WTC11 (cell line): ENCODE measurements at regions not wholly inside any gene's neighbourhood (a gene's known extent, or its start where the extent isn't known, plus 50 kb on each side); places are given as distances from the start of the nearest gene placed in this dataset.

ENCODE experiments used
- ATAC-seq: fragments of 200-7000 bp; cut with Tn5 transposase; 2 replicates; pipeline ENCODE4 v1.10.0; 2021; ENCODE audit warnings: mild to moderate bottlenecking, moderate library complexity
- CTCF ChIA-PET: fragments of 300-600 bp; sonication (Branson Sonifier 250); formaldehyde crosslinking; loops from one replicate; lab custom pipeline; 2021; ENCODE audit warnings: antibody characterized with exemption; lab: Charles Lee
- POLR2A ChIA-PET: fragments of 350-600 bp; sonication (Branson Sonifier 250); formaldehyde crosslinking; loops from one replicate; lab custom pipeline; 2021; ENCODE audit warnings: antibody characterized with exemption; lab: Charles Lee
- DNase-seq: peaks from one replicate; pipeline ENCODE4 v3.0.0; 2021; ENCODE audit warnings: low spot score
- H3K27ac Mint-ChIP-seq: 2 replicates; pipeline ENCODE4 v1.8.0; 2021; ENCODE audit warnings: mixed read lengths
- H3K27me3 Mint-ChIP-seq: 2 replicates; pipeline ENCODE4 v1.8.0; 2021; ENCODE audit warnings: low read depth, mild to moderate bottlenecking, moderate library complexity, mixed read lengths
- H3K36me3 Mint-ChIP-seq: 2 replicates; pipeline ENCODE4 v1.8.0; 2021; ENCODE audit warnings: mixed read lengths
- H3K4me1 Mint-ChIP-seq: 2 replicates; pipeline ENCODE4 v1.8.0; 2022; ENCODE audit warnings: mixed read lengths
- H3K4me3 Mint-ChIP-seq: 2 replicates; pipeline ENCODE4 v1.8.0; 2021; ENCODE audit warnings: mild to moderate bottlenecking, moderate library complexity, mixed read lengths
- H3K9me3 Mint-ChIP-seq: 2 replicates; pipeline ENCODE4 v1.8.0; 2021; ENCODE audit warnings: mixed read lengths
- ATF6 ChIP-seq: sonication (generic); formaldehyde crosslinking; IDR thresholded peaks from 2 replicates; pipeline ENCODE4 v1.8.1; 2023; ENCODE audit warnings: mild to moderate bottlenecking, missing genetic modification reagents
- CDX4 ChIP-seq: fragments of 250-450 bp; sonication (Bioruptor Pico); IDR thresholded peaks from 2 replicates; pipeline ENCODE4 v1.9.0; 2021; ENCODE audit warnings: moderate library complexity, mild to moderate bottlenecking, inconsistent platforms, borderline replicate concordance
- CREB1 ChIP-seq: sonication (generic); formaldehyde crosslinking; IDR thresholded peaks from 2 replicates; pipeline ENCODE4 v1.8.0; 2023; ENCODE audit warnings: mild to moderate bottlenecking, missing genetic modification reagents
- CREM ChIP-seq: sonication (generic); formaldehyde crosslinking; IDR thresholded peaks from 2 replicates; pipeline ENCODE4 v1.8.1; 2022; ENCODE audit warnings: mild to moderate bottlenecking, missing genetic modification reagents, moderate library complexity
- CTCF ChIP-seq: fragments of 200-600 bp; IDR thresholded peaks from 2 replicates; pipeline ENCODE4 v1.8.0; 2022; ENCODE audit warnings: antibody characterized with exemption
- ETV6 ChIP-seq: sonication (generic); formaldehyde crosslinking; IDR thresholded peaks from 2 replicates; pipeline ENCODE4 v1.8.1; 2022; ENCODE audit warnings: mild to moderate bottlenecking, missing genetic modification reagents
- FOXK1 ChIP-seq: sonication (generic); formaldehyde crosslinking; IDR thresholded peaks from 2 replicates; pipeline ENCODE4 v1.8.0; 2022; ENCODE audit warnings: mild to moderate bottlenecking, moderate library complexity, missing genetic modification reagents
- GRHL2 ChIP-seq: fragments of 250-450 bp; sonication (Bioruptor Pico); IDR thresholded peaks from 2 replicates; pipeline ENCODE4 v1.8.0; 2022; ENCODE audit warnings: mild to moderate bottlenecking, moderate library complexity; ENCODE audit not compliant: insufficient replicate concordance, severe bottlenecking
- HMGA2 ChIP-seq: fragments of 250-450 bp; sonication (Bioruptor Pico); IDR thresholded peaks from 2 replicates; pipeline ENCODE4 v1.4.0; 2021; ENCODE audit warnings: mild to moderate bottlenecking, moderate library complexity
- JAZF1 ChIP-seq: fragments of 250-450 bp; sonication (Bioruptor Pico); IDR thresholded peaks from 2 replicates; pipeline ENCODE4 v1.9.0; 2021; ENCODE audit warnings: moderate library complexity, mild to moderate bottlenecking, inconsistent platforms
- PREB ChIP-seq: sonication (generic); formaldehyde crosslinking; IDR thresholded peaks from 2 replicates; pipeline ENCODE4 v1.8.1; 2022; ENCODE audit warnings: mild to moderate bottlenecking, missing genetic modification reagents, moderate library complexity, borderline replicate concordance
- RELA ChIP-seq: sonication (generic); formaldehyde crosslinking; IDR thresholded peaks from 2 replicates; pipeline ENCODE4 v1.8.1; 2022; ENCODE audit warnings: missing genetic modification reagents, mild to moderate bottlenecking, borderline replicate concordance
- SMAD3 ChIP-seq: sonication (generic); formaldehyde crosslinking; IDR thresholded peaks from 2 replicates; pipeline ENCODE4 v1.8.0; 2022; ENCODE audit warnings: missing genetic modification reagents, mild to moderate bottlenecking, borderline replicate concordance
- TEAD4 ChIP-seq: sonication (generic); formaldehyde crosslinking; IDR thresholded peaks from 2 replicates; pipeline ENCODE4 v1.8.0; 2022; ENCODE audit warnings: mild to moderate bottlenecking, missing genetic modification reagents
- USF2 ChIP-seq: sonication (generic); formaldehyde crosslinking; IDR thresholded peaks from 2 replicates; pipeline ENCODE4 v1.8.1; 2023; ENCODE audit warnings: mild to moderate bottlenecking, missing genetic modification reagents, moderate library complexity
- ZBTB43 ChIP-seq: sonication (generic); formaldehyde crosslinking; IDR thresholded peaks from 2 replicates; pipeline ENCODE4 v1.8.1; 2023; ENCODE audit warnings: mild to moderate bottlenecking, missing genetic modification reagents
- ZNF121 ChIP-seq: sonication (generic); formaldehyde crosslinking; IDR thresholded peaks from 2 replicates; pipeline ENCODE4 v1.8.0; 2023; ENCODE audit warnings: missing genetic modification reagents
- ZNF317 ChIP-seq: sonication (generic); formaldehyde crosslinking; IDR thresholded peaks from 2 replicates; pipeline ENCODE4 v1.8.1; 2023; ENCODE audit warnings: low read depth, mild to moderate bottlenecking, moderate library complexity, missing genetic modification reagents, borderline replicate concordance
- ZSCAN18 ChIP-seq: fragments of 250-450 bp; sonication (Bioruptor Pico); IDR thresholded peaks from 2 replicates; pipeline ENCODE4 v2.1.2; 2022; ENCODE audit warnings: mild to moderate bottlenecking, moderate library complexity

GRCh38 chr6:97867177-97867576, 584.2 kb upstream of the MMS22L start:
- TF ChIP-seq ZNF121 (CRISPR knock-in tag), result no peak
- TF ChIP-seq JAZF1 (CRISPR knock-in tag), result no peak
- TF ChIP-seq ETV6 (CRISPR knock-in tag), result no peak
- TF ChIP-seq SMAD3 (CRISPR knock-in tag), result no peak
- TF ChIP-seq USF2, result no peak
- no peak for TF ChIP-seq PREB
- TF ChIP-seq CTCF, result no peak
- TF ChIP-seq HMGA2 (CRISPR knock-in tag), result no peak
- no peak for TF ChIP-seq ZSCAN18 (CRISPR knock-in tag)
- no peak for TF ChIP-seq TEAD4 (CRISPR knock-in tag)
- TF ChIP-seq CDX4 (CRISPR knock-in tag), result no peak
- TF ChIP-seq CREB1 (CRISPR knock-in tag), result no peak
- TF ChIP-seq GRHL2, result no peak
- TF ChIP-seq FOXK1 (CRISPR knock-in tag), result no peak
- TF ChIP-seq ATF6 (CRISPR knock-in tag), result no peak
- no peak for TF ChIP-seq CREM (CRISPR knock-in tag)
- TF ChIP-seq RELA, result no peak
- no peak for TF ChIP-seq ZNF317 (CRISPR knock-in tag)
- TF ChIP-seq ZBTB43 (CRISPR knock-in tag), result no peak
- ChIA-PET POLR2A (interaction anchor here (0.6 kb wide), 1 partner anchor 98 kb away, joined by 6 read pairs; no protein-coding TSS in a partner anchor), CTCF (no interaction called here)
- ATAC-seq (no peak), DNase-seq (no peak)
- no peak overlapping the region for H3K4me3 Mint-ChIP-seq
- H3K4me1 Mint-ChIP-seq, result peaks cover 31% of the 10 kb centered on the region
- H3K9me3 Mint-ChIP-seq, result peaks cover 7% of the 10 kb centered on the region
- no peaks in the 10 kb centered on the region for H3K27me3 Mint-ChIP-seq
- no peak overlapping the region for H3K27ac Mint-ChIP-seq
- H3K36me3 Mint-ChIP-seq, result peaks cover 11% of the 10 kb centered on the region
